Adrenal gland (tissue), 5 donors: ENCODE measurements at regions not wholly inside any gene's neighbourhood (a gene's known extent, or its start where the extent isn't known, plus 50 kb on each side); places are given as distances from the start of the nearest gene placed in this dataset.

ENCODE experiments used
- CTCF ChIP-seq, 6 experiments: fragments of 450-650 bp in 4 of 6; fragments of 200-600 bp in 2 of 6; sonication (generic) in 1 of 6; IDR thresholded peaks; 1 replicate in 5 of 6; 2 replicates in 1 of 6; pipeline versions ENCODE4 v1.5.1 to v1.8.0; 2016 to 2021; ENCODE audit warnings: antibody characterized with exemption in 6 of 6, mild to moderate bottlenecking in 2 of 6, moderate library complexity in 1 of 6
- POLR2A ChIP-seq, 2 donors: fragments of 450-650 bp; IDR thresholded peaks; one replicate each; pipeline ENCODE4 v1.6.1; 2017; ENCODE audit warnings: antibody characterized with exemption in 2 of 2, mild to moderate bottlenecking in 2 of 2, moderate library complexity in 1 of 2
- donor health status: DM: no; HTN: no; CAD: no.

GRCh38 chr12:31821484-31821883 lies 92.7 kb upstream of the AMN1 start:
- no peak for TF ChIP-seq CTCF (IDR thresholded peaks at IDR 0.05)
- no peak for TF ChIP-seq POLR2A (IDR thresholded peaks at IDR 0.05)
